ENCODE measurements at regions not wholly inside any gene's neighbourhood (a gene's known extent, or its start where the extent isn't known, plus 50 kb on each side); places are given as distances from the start of the nearest gene placed in this dataset.

DNA sequence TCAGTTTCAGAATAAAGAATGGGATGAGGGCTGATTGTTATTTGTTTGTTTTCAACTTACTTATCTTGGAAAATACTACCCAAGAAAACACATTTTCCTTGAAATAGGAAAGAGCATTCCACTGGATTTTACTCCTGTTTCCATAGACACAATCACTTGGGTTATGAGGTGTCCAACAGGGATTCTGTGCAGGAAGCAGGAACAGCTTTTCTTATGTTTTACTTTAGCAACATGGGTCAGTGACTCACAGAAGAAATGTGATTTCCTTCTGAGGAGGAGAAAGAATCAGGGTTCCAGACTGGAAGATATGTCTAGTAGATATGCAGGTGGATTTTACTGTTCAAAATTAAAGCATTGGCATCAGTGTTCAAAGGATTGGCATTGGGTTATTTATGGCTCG, 180.8 kb upstream of the GPC6 start:
- Histone ChIP-seq H3K4ac (ENCODE audit: low read length) (no peak overlapping the region), H3K9me3 (replicated peaks in 1 of 2; ENCODE audit: control insufficient read depth in 2 of 2, insufficient read depth in 1 of 2, low read depth in 1 of 2, low read length in 2 of 2) (no peaks in the 10 kb centered on the region), H3K27ac (replicated peaks; ENCODE audit: low read length) (no peak overlapping the region), H3K18ac (ENCODE audit: low read length) (no peak overlapping the region), H2BK120ac (ENCODE audit: low read depth, low read length) (no peak overlapping the region), H2AK5ac (ENCODE audit: low read depth, low read length) (no peak overlapping the region), H3K14ac (ENCODE audit: low read length) (no peak overlapping the region), H4K91ac (ENCODE audit: low read depth, low read length, poor library complexity) (no peak overlapping the region), H2BK5ac (ENCODE audit: low read length) (no peak overlapping the region), H3K4me2 (ENCODE audit: insufficient read depth, low read length, poor library complexity, severe bottlenecking) (no peak overlapping the region), H3K4me1 (ENCODE audit: control insufficient read depth in 2 of 2, insufficient read depth in 1 of 2, low read depth in 1 of 2, low read length in 2 of 2) (peaks cover 0 to 2% of the 10 kb centered on the region in 2 donors), H3K4me3 (ENCODE audit: low read length in 2 of 2) (no peak overlapping the region), H3K79me1 (ENCODE audit: low read depth, low read length) (no peaks in the 10 kb centered on the region), H3K27me3 (ENCODE audit: control insufficient read depth in 3 of 3, insufficient read depth in 3 of 3, low read depth in 1 of 3, low read length in 3 of 3) (no peaks in the 10 kb centered on the region), H2AFZ (ENCODE audit: low read length) (no peak overlapping the region), H2BK12ac (ENCODE audit: low read length) (no peak overlapping the region), H4K8ac (ENCODE audit: low read depth, low read length) (no peak overlapping the region), H3K23ac (ENCODE audit: low read depth, low read length, poor library complexity) (no peak overlapping the region), H2BK15ac (ENCODE audit: low read length) (no peak overlapping the region), H3K36me3 (replicated peaks in 1 of 2; ENCODE audit: control insufficient read depth in 2 of 2, insufficient read depth in 2 of 2, low read length in 2 of 2) (no peaks in the 10 kb centered on the region), H3K9ac (ENCODE audit: low read depth, low read length, poor library complexity) (no peak overlapping the region)
- WGBS, 2 donors (ENCODE audit: extremely low coverage in 2 of 2, insufficient read length in 2 of 2, insufficient replicate concordance in 1 of 2) = no CpG with 5 or more reads among the region's 1 CpG
- no peak for DNase-seq (ENCODE audit: low spot score)

DNA sequence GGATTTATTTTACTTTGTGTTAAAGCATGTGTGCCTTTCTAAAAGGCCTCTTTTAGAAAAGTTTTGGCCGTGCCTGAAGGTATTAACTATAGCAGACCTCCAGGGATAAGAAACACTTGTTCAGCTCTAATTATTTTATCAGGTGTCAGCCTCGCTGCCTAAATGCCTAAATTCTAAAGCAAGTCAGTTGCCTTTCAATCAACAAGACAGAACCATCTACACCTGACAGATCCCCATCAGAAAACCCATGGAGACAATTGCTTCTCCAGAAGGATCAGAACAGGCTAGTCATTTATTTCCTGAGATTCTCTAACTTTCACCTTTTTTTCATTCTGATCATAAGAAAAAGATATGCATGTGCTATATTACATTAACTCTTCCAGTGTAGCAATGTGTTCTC, 171.4 kb upstream of the GPC6 start:
- no peak overlapping the region for H2AFZ ChIP-seq (ENCODE audit: low read length)
- WGBS, 2 donors (ENCODE audit: extremely low coverage in 2 of 2, insufficient read length in 2 of 2, insufficient replicate concordance in 1 of 2) = no CpG with 5 or more reads among the region's 2 CpGs
- H3K4ac ChIP-seq (ENCODE audit: low read length) = no peak overlapping the region
- no peaks in the 10 kb centered on the region for H3K27me3 ChIP-seq (ENCODE audit: control insufficient read depth in 3 of 3, insufficient read depth in 3 of 3, low read depth in 1 of 3, low read length in 3 of 3)
- no peak overlapping the region for H3K27ac ChIP-seq (replicated peaks; ENCODE audit: low read length)
- no peak overlapping the region for H2BK120ac ChIP-seq (ENCODE audit: low read depth, low read length)
- no peak overlapping the region for H2BK12ac ChIP-seq (ENCODE audit: low read length)
- no peaks in the 10 kb centered on the region for H3K9me3 ChIP-seq (replicated peaks in 1 of 2; ENCODE audit: control insufficient read depth in 2 of 2, insufficient read depth in 1 of 2, low read depth in 1 of 2, low read length in 2 of 2)
- H4K8ac ChIP-seq (ENCODE audit: low read depth, low read length) = no peak overlapping the region
- H3K4me3 ChIP-seq (ENCODE audit: low read length in 2 of 2) = no peak overlapping the region
- no peak overlapping the region for H3K4me2 ChIP-seq (ENCODE audit: insufficient read depth, low read length, poor library complexity, severe bottlenecking)
- no peak overlapping the region for H2BK5ac ChIP-seq (ENCODE audit: low read length)
- no peaks in the 10 kb centered on the region for H3K79me1 ChIP-seq (ENCODE audit: low read depth, low read length)
- no peak overlapping the region for H3K23ac ChIP-seq (ENCODE audit: low read depth, low read length, poor library complexity)
- no peak for DNase-seq (ENCODE audit: low spot score)
- no peak overlapping the region for H4K91ac ChIP-seq (ENCODE audit: low read depth, low read length, poor library complexity)
- no peak overlapping the region for H3K14ac ChIP-seq (ENCODE audit: low read length)
- H3K4me1 ChIP-seq (ENCODE audit: control insufficient read depth in 2 of 2, insufficient read depth in 1 of 2, low read depth in 1 of 2, low read length in 2 of 2) = no peaks in the 10 kb centered on the region
- H3K18ac ChIP-seq (ENCODE audit: low read length) = no peak overlapping the region
- H2BK15ac ChIP-seq (ENCODE audit: low read length) = no peak overlapping the region
- no peak overlapping the region for H2AK5ac ChIP-seq (ENCODE audit: low read depth, low read length)
- H3K9ac ChIP-seq (ENCODE audit: low read depth, low read length, poor library complexity) = no peak overlapping the region
- H3K36me3 ChIP-seq (replicated peaks in 1 of 2; ENCODE audit: control insufficient read depth in 2 of 2, insufficient read depth in 2 of 2, low read length in 2 of 2) = no peaks in the 10 kb centered on the region

DNA sequence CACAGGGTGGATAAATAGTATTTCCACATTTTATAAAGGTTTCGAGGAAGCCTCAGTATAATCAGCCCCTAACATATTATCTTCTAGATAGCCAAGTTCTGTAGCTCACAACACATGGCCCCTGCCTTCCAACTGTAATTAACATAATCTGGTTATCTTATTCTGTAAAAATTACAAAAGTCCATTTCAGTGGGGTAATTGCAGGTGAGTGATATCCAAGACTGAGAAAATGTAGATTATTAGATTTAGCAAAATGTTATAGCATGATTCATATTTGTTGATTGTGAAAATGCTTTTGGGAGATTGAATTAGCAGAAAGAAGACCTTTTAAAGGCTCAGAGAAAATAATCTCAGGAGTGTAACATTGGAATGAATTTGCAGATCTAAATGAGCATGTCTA, 168.3 kb upstream of the GPC6 start:
- no peaks in the 10 kb centered on the region for H3K36me3 ChIP-seq (replicated peaks in 1 of 2; ENCODE audit: control insufficient read depth in 2 of 2, insufficient read depth in 2 of 2, low read length in 2 of 2)
- H3K4me3 ChIP-seq (ENCODE audit: low read length in 2 of 2) = no peak overlapping the region
- no peak overlapping the region for H2BK12ac ChIP-seq (ENCODE audit: low read length)
- no peak overlapping the region for H4K91ac ChIP-seq (ENCODE audit: low read depth, low read length, poor library complexity)
- no peak overlapping the region for H3K4me2 ChIP-seq (ENCODE audit: insufficient read depth, low read length, poor library complexity, severe bottlenecking)
- H4K8ac ChIP-seq (ENCODE audit: low read depth, low read length) = no peak overlapping the region
- H3K4me1 ChIP-seq (ENCODE audit: control insufficient read depth in 2 of 2, insufficient read depth in 1 of 2, low read depth in 1 of 2, low read length in 2 of 2) = no peaks in the 10 kb centered on the region
- H2BK5ac ChIP-seq (ENCODE audit: low read length) = no peak overlapping the region
- H2AK5ac ChIP-seq (ENCODE audit: low read depth, low read length) = no peak overlapping the region
- no peaks in the 10 kb centered on the region for H3K79me1 ChIP-seq (ENCODE audit: low read depth, low read length)
- H3K9ac ChIP-seq (ENCODE audit: low read depth, low read length, poor library complexity) = no peak overlapping the region
- WGBS, 2 donors (ENCODE audit: extremely low coverage in 2 of 2, insufficient read length in 2 of 2, insufficient replicate concordance in 1 of 2) = no CpG with 5 or more reads among the region's 1 CpG
- H3K27me3 ChIP-seq (ENCODE audit: control insufficient read depth in 3 of 3, insufficient read depth in 3 of 3, low read depth in 1 of 3, low read length in 3 of 3) = no peaks in the 10 kb centered on the region
- no peak overlapping the region for H3K4ac ChIP-seq (ENCODE audit: low read length)
- H2BK120ac ChIP-seq (ENCODE audit: low read depth, low read length) = no peak overlapping the region
- H3K18ac ChIP-seq (ENCODE audit: low read length) = no peak overlapping the region
- no peaks in the 10 kb centered on the region for H3K9me3 ChIP-seq (replicated peaks in 1 of 2; ENCODE audit: control insufficient read depth in 2 of 2, insufficient read depth in 1 of 2, low read depth in 1 of 2, low read length in 2 of 2)
- no peak overlapping the region for H3K14ac ChIP-seq (ENCODE audit: low read length)
- DNase-seq (ENCODE audit: low spot score) = no peak
- H3K27ac ChIP-seq (replicated peaks; ENCODE audit: low read length) = no peak overlapping the region
- H2AFZ ChIP-seq (ENCODE audit: low read length) = no peak overlapping the region
- no peak overlapping the region for H2BK15ac ChIP-seq (ENCODE audit: low read length)
- H3K23ac ChIP-seq (ENCODE audit: low read depth, low read length, poor library complexity) = no peak overlapping the region

DNA sequence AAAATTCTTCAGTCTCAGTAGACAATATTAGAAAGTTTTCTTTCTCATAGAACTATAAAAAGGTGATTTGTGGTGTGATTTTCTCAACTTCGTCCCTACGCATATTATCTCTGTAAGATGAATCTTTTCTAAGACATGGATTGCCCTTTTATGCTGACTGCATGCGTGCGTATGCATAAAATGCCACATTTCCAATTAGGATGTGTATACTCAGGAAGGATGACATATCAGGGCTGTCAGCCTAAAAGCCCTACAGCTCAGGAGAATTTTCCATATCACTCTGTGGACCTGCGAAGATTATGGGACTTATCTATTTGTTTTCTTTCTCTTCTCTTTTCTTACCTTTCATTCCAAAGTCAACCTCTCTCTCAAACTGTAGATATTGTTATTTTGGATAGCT, 166.5 kb upstream of the GPC6 start:
- H3K4me2 ChIP-seq (ENCODE audit: insufficient read depth, low read length, poor library complexity, severe bottlenecking) = no peak overlapping the region
- no peak overlapping the region for H3K9ac ChIP-seq (ENCODE audit: low read depth, low read length, poor library complexity)
- H3K27me3 ChIP-seq (ENCODE audit: control insufficient read depth in 3 of 3, insufficient read depth in 3 of 3, low read depth in 1 of 3, low read length in 3 of 3) = no peaks in the 10 kb centered on the region
- no peak for DNase-seq (ENCODE audit: low spot score)
- no peaks in the 10 kb centered on the region for H3K9me3 ChIP-seq (replicated peaks in 1 of 2; ENCODE audit: control insufficient read depth in 2 of 2, insufficient read depth in 1 of 2, low read depth in 1 of 2, low read length in 2 of 2)
- no peaks in the 10 kb centered on the region for H3K79me1 ChIP-seq (ENCODE audit: low read depth, low read length)
- no peak overlapping the region for H2AK5ac ChIP-seq (ENCODE audit: low read depth, low read length)
- H2AFZ ChIP-seq (ENCODE audit: low read length) = no peak overlapping the region
- no peaks in the 10 kb centered on the region for H3K4me1 ChIP-seq (ENCODE audit: control insufficient read depth in 2 of 2, insufficient read depth in 1 of 2, low read depth in 1 of 2, low read length in 2 of 2)
- no peaks in the 10 kb centered on the region for H3K36me3 ChIP-seq (replicated peaks in 1 of 2; ENCODE audit: control insufficient read depth in 2 of 2, insufficient read depth in 2 of 2, low read length in 2 of 2)
- H2BK15ac ChIP-seq (ENCODE audit: low read length) = no peak overlapping the region
- H3K18ac ChIP-seq (ENCODE audit: low read length) = no peak overlapping the region
- WGBS, 2 donors (ENCODE audit: extremely low coverage in 2 of 2, insufficient read length in 2 of 2, insufficient replicate concordance in 1 of 2) = no CpG with 5 or more reads among the region's 5 CpGs
- no peak overlapping the region for H3K4me3 ChIP-seq (ENCODE audit: low read length in 2 of 2)
- H2BK5ac ChIP-seq (ENCODE audit: low read length) = no peak overlapping the region
- no peak overlapping the region for H3K4ac ChIP-seq (ENCODE audit: low read length)
- H3K27ac ChIP-seq (replicated peaks; ENCODE audit: low read length) = no peak overlapping the region
- no peak overlapping the region for H2BK12ac ChIP-seq (ENCODE audit: low read length)
- no peak overlapping the region for H3K14ac ChIP-seq (ENCODE audit: low read length)
- no peak overlapping the region for H4K91ac ChIP-seq (ENCODE audit: low read depth, low read length, poor library complexity)
- H4K8ac ChIP-seq (ENCODE audit: low read depth, low read length) = no peak overlapping the region
- no peak overlapping the region for H3K23ac ChIP-seq (ENCODE audit: low read depth, low read length, poor library complexity)
- no peak overlapping the region for H2BK120ac ChIP-seq (ENCODE audit: low read depth, low read length)

Data from neuronal stem cell (in vitro differentiated cells).